ENCODE measurements at regions not wholly inside any gene's neighbourhood (a gene's known extent, or its start where the extent isn't known, plus 50 kb on each side); places are given as distances from the start of the nearest gene placed in this dataset.

GRCh38 chr5:130545291-130545690 lies 619.8 kb downstream of the HINT1 start:
- TF ChIP-seq XRCC4 (IDR thresholded peaks at IDR 0.05; ENCODE audit: extremely low read depth, insufficient read depth, insufficient read length) (no peak), POLR2A (conservative IDR thresholded peaks at IDR 0.05) (no peak)
